ENCODE measurements at regions not wholly inside any gene's neighbourhood (a gene's known extent, or its start where the extent isn't known, plus 50 kb on each side); places are given as distances from the start of the nearest gene placed in this dataset.

GRCh38 chr7:153381275-153382040 is 621.9 kb downstream of the ACTR3B start:
- no peak overlapping the region for H3K4ac ChIP-seq (ENCODE audit: low read length)
- H3K4me3 ChIP-seq (ENCODE audit: low read length in 2 of 2) = no peak overlapping the region
- no peak overlapping the region for H3K14ac ChIP-seq (ENCODE audit: low read length)
- no peak overlapping the region for H2AK5ac ChIP-seq (ENCODE audit: low read depth, low read length)
- no peak overlapping the region for H3K9ac ChIP-seq (ENCODE audit: low read depth, low read length, poor library complexity)
- H3K79me1 ChIP-seq (ENCODE audit: low read depth, low read length) = no peaks in the 10 kb centered on the region
- H3K9me3 ChIP-seq (replicated peaks in 1 of 2; ENCODE audit: control insufficient read depth in 2 of 2, insufficient read depth in 1 of 2, low read depth in 1 of 2, low read length in 2 of 2) = no peaks in the 10 kb centered on the region
- DNase-seq (ENCODE audit: low spot score) = peak; percentile 67
- H3K4me2 ChIP-seq (ENCODE audit: insufficient read depth, low read length, poor library complexity, severe bottlenecking) = peak overlapping the region; percentile 48
- no peak overlapping the region for H2BK5ac ChIP-seq (ENCODE audit: low read length)
- H2AFZ ChIP-seq (ENCODE audit: low read length) = no peak overlapping the region
- no CpG with 5 or more reads among the region's 13 CpGs for WGBS, 2 donors (ENCODE audit: extremely low coverage in 2 of 2, insufficient read length in 2 of 2, insufficient replicate concordance in 1 of 2)
- no peaks in the 10 kb centered on the region for H3K4me1 ChIP-seq (ENCODE audit: control insufficient read depth in 2 of 2, insufficient read depth in 1 of 2, low read depth in 1 of 2, low read length in 2 of 2)
- no peak overlapping the region for H3K18ac ChIP-seq (ENCODE audit: low read length)
- H2BK15ac ChIP-seq (ENCODE audit: low read length) = no peak overlapping the region
- no peak overlapping the region for H2BK12ac ChIP-seq (ENCODE audit: low read length)
- no peak overlapping the region for H2BK120ac ChIP-seq (ENCODE audit: low read depth, low read length)
- H4K91ac ChIP-seq (ENCODE audit: low read depth, low read length, poor library complexity) = no peak overlapping the region
- no peak overlapping the region for H4K8ac ChIP-seq (ENCODE audit: low read depth, low read length)
- H3K27ac ChIP-seq (replicated peaks; ENCODE audit: low read length) = no peak overlapping the region
- no peaks in the 10 kb centered on the region for H3K36me3 ChIP-seq (replicated peaks in 1 of 2; ENCODE audit: control insufficient read depth in 2 of 2, insufficient read depth in 2 of 2, low read length in 2 of 2)
- H3K23ac ChIP-seq (ENCODE audit: low read depth, low read length, poor library complexity) = no peak overlapping the region
- no peaks in the 10 kb centered on the region for H3K27me3 ChIP-seq (ENCODE audit: control insufficient read depth in 3 of 3, insufficient read depth in 3 of 3, low read depth in 1 of 3, low read length in 3 of 3)

- H4K91ac ChIP-seq (ENCODE audit: low read depth, low read length, poor library complexity) = no peak overlapping the region
- no peak overlapping the region for H3K4ac ChIP-seq (ENCODE audit: low read length)
- no peak overlapping the region for H3K18ac ChIP-seq (ENCODE audit: low read length)
- H3K36me3 ChIP-seq (replicated peaks in 1 of 2; ENCODE audit: control insufficient read depth in 2 of 2, insufficient read depth in 2 of 2, low read length in 2 of 2) = no peaks in the 10 kb centered on the region
- no peak overlapping the region for H2AK5ac ChIP-seq (ENCODE audit: low read depth, low read length)
- H3K14ac ChIP-seq (ENCODE audit: low read length) = no peak overlapping the region
- no peaks in the 10 kb centered on the region for H3K4me1 ChIP-seq (ENCODE audit: control insufficient read depth in 2 of 2, insufficient read depth in 1 of 2, low read depth in 1 of 2, low read length in 2 of 2)
- no peak overlapping the region for H2BK120ac ChIP-seq (ENCODE audit: low read depth, low read length)
- H3K4me2 ChIP-seq (ENCODE audit: insufficient read depth, low read length, poor library complexity, severe bottlenecking) = no peak overlapping the region
- no peaks in the 10 kb centered on the region for H3K9me3 ChIP-seq (replicated peaks in 1 of 2; ENCODE audit: control insufficient read depth in 2 of 2, insufficient read depth in 1 of 2, low read depth in 1 of 2, low read length in 2 of 2)
- H2BK12ac ChIP-seq (ENCODE audit: low read length) = no peak overlapping the region
- H2BK15ac ChIP-seq (ENCODE audit: low read length) = no peak overlapping the region
- H2BK5ac ChIP-seq (ENCODE audit: low read length) = no peak overlapping the region
- no peak overlapping the region for H3K27ac ChIP-seq (replicated peaks; ENCODE audit: low read length)
- WGBS, 2 donors (ENCODE audit: extremely low coverage in 2 of 2, insufficient read length in 2 of 2, insufficient replicate concordance in 1 of 2) = no CpG with 5 or more reads among the region's 8 CpGs
- no peak overlapping the region for H3K9ac ChIP-seq (ENCODE audit: low read depth, low read length, poor library complexity)
- DNase-seq (ENCODE audit: low spot score) = no peak
- H3K4me3 ChIP-seq (ENCODE audit: low read length in 2 of 2) = no peak overlapping the region
- H4K8ac ChIP-seq (ENCODE audit: low read depth, low read length) = no peak overlapping the region
- H3K27me3 ChIP-seq (ENCODE audit: control insufficient read depth in 3 of 3, insufficient read depth in 3 of 3, low read depth in 1 of 3, low read length in 3 of 3) = no peaks in the 10 kb centered on the region
- no peak overlapping the region for H2AFZ ChIP-seq (ENCODE audit: low read length)
- H3K79me1 ChIP-seq (ENCODE audit: low read depth, low read length) = no peaks in the 10 kb centered on the region
- no peak overlapping the region for H3K23ac ChIP-seq (ENCODE audit: low read depth, low read length, poor library complexity)
Measured at GRCh38 chr7:153382641-153383101, 623.1 kb downstream of the ACTR3B start.

GRCh38 chr7:153383781-153384180 is 624.2 kb downstream of the ACTR3B start:
- H3K36me3 ChIP-seq (replicated peaks in 1 of 2; ENCODE audit: control insufficient read depth in 2 of 2, insufficient read depth in 2 of 2, low read length in 2 of 2) = no peaks in the 10 kb centered on the region
- H4K91ac ChIP-seq (ENCODE audit: low read depth, low read length, poor library complexity) = no peak overlapping the region
- H3K9me3 ChIP-seq (replicated peaks in 1 of 2; ENCODE audit: control insufficient read depth in 2 of 2, insufficient read depth in 1 of 2, low read depth in 1 of 2, low read length in 2 of 2) = no peaks in the 10 kb centered on the region
- DNase-seq (ENCODE audit: low spot score) = no peak
- H2BK5ac ChIP-seq (ENCODE audit: low read length) = no peak overlapping the region
- no peak overlapping the region for H2AFZ ChIP-seq (ENCODE audit: low read length)
- no peaks in the 10 kb centered on the region for H3K4me1 ChIP-seq (ENCODE audit: control insufficient read depth in 2 of 2, insufficient read depth in 1 of 2, low read depth in 1 of 2, low read length in 2 of 2)
- no peaks in the 10 kb centered on the region for H3K79me1 ChIP-seq (ENCODE audit: low read depth, low read length)
- no peak overlapping the region for H2BK12ac ChIP-seq (ENCODE audit: low read length)
- no peak overlapping the region for H3K23ac ChIP-seq (ENCODE audit: low read depth, low read length, poor library complexity)
- H3K27me3 ChIP-seq (ENCODE audit: control insufficient read depth in 3 of 3, insufficient read depth in 3 of 3, low read depth in 1 of 3, low read length in 3 of 3) = no peaks in the 10 kb centered on the region
- H4K8ac ChIP-seq (ENCODE audit: low read depth, low read length) = no peak overlapping the region
- WGBS, 2 donors (ENCODE audit: extremely low coverage in 2 of 2, insufficient read length in 2 of 2, insufficient replicate concordance in 1 of 2) = no CpG with 5 or more reads among the region's 1 CpG
- H3K18ac ChIP-seq (ENCODE audit: low read length) = no peak overlapping the region
- no peak overlapping the region for H3K14ac ChIP-seq (ENCODE audit: low read length)
- H3K27ac ChIP-seq (replicated peaks; ENCODE audit: low read length) = no peak overlapping the region
- no peak overlapping the region for H3K4ac ChIP-seq (ENCODE audit: low read length)
- H2BK120ac ChIP-seq (ENCODE audit: low read depth, low read length) = no peak overlapping the region
- H2BK15ac ChIP-seq (ENCODE audit: low read length) = no peak overlapping the region
- H3K4me2 ChIP-seq (ENCODE audit: insufficient read depth, low read length, poor library complexity, severe bottlenecking) = no peak overlapping the region
- H2AK5ac ChIP-seq (ENCODE audit: low read depth, low read length) = no peak overlapping the region
- no peak overlapping the region for H3K9ac ChIP-seq (ENCODE audit: low read depth, low read length, poor library complexity)
- no peak overlapping the region for H3K4me3 ChIP-seq (ENCODE audit: low read length in 2 of 2)

GRCh38 chr7:153385502-153385901 is 626.0 kb downstream of the ACTR3B start:
- Histone ChIP-seq H3K4me2 (ENCODE audit: insufficient read depth, low read length, poor library complexity, severe bottlenecking) (no peak overlapping the region), H3K4me1 (ENCODE audit: control insufficient read depth in 2 of 2, insufficient read depth in 1 of 2, low read depth in 1 of 2, low read length in 2 of 2) (no peaks in the 10 kb centered on the region), H3K27me3 (ENCODE audit: control insufficient read depth in 3 of 3, insufficient read depth in 3 of 3, low read depth in 1 of 3, low read length in 3 of 3) (no peaks in the 10 kb centered on the region), H3K4ac (ENCODE audit: low read length) (no peak overlapping the region), H4K8ac (ENCODE audit: low read depth, low read length) (no peak overlapping the region), H2BK15ac (ENCODE audit: low read length) (no peak overlapping the region), H2AFZ (ENCODE audit: low read length) (no peak overlapping the region), H3K4me3 (ENCODE audit: low read length in 2 of 2) (no peak overlapping the region), H3K18ac (ENCODE audit: low read length) (no peak overlapping the region), H3K14ac (ENCODE audit: low read length) (no peak overlapping the region), H2BK5ac (ENCODE audit: low read length) (no peak overlapping the region), H2BK120ac (ENCODE audit: low read depth, low read length) (no peak overlapping the region), H3K9ac (ENCODE audit: low read depth, low read length, poor library complexity) (no peak overlapping the region), H3K36me3 (replicated peaks in 1 of 2; ENCODE audit: control insufficient read depth in 2 of 2, insufficient read depth in 2 of 2, low read length in 2 of 2) (no peaks in the 10 kb centered on the region), H4K91ac (ENCODE audit: low read depth, low read length, poor library complexity) (no peak overlapping the region), H3K79me1 (ENCODE audit: low read depth, low read length) (no peaks in the 10 kb centered on the region), H3K23ac (ENCODE audit: low read depth, low read length, poor library complexity) (no peak overlapping the region), H2AK5ac (ENCODE audit: low read depth, low read length) (no peak overlapping the region), H3K9me3 (replicated peaks in 1 of 2; ENCODE audit: control insufficient read depth in 2 of 2, insufficient read depth in 1 of 2, low read depth in 1 of 2, low read length in 2 of 2) (no peaks in the 10 kb centered on the region), H2BK12ac (ENCODE audit: low read length) (no peak overlapping the region), H3K27ac (replicated peaks; ENCODE audit: low read length) (no peak overlapping the region)
- WGBS, 2 donors (ENCODE audit: extremely low coverage in 2 of 2, insufficient read length in 2 of 2, insufficient replicate concordance in 1 of 2) = no CpG with 5 or more reads among the region's 2 CpGs
- DNase-seq (ENCODE audit: low spot score) = no peak

Data from neuronal stem cell (in vitro differentiated cells).